NCI-H2227 (cell line): ENCODE measurements at regions not wholly inside any gene's neighbourhood (a gene's known extent, or its start where the extent isn't known, plus 50 kb on each side); places are given as distances from the start of the nearest gene placed in this dataset.

Source experiments
- DNase-seq: peaks from one replicate; lab custom pipeline; 2025; ENCODE audit not compliant: unreplicated experiment; lab: John Stamatoyannopoulos, UW

DNA sequence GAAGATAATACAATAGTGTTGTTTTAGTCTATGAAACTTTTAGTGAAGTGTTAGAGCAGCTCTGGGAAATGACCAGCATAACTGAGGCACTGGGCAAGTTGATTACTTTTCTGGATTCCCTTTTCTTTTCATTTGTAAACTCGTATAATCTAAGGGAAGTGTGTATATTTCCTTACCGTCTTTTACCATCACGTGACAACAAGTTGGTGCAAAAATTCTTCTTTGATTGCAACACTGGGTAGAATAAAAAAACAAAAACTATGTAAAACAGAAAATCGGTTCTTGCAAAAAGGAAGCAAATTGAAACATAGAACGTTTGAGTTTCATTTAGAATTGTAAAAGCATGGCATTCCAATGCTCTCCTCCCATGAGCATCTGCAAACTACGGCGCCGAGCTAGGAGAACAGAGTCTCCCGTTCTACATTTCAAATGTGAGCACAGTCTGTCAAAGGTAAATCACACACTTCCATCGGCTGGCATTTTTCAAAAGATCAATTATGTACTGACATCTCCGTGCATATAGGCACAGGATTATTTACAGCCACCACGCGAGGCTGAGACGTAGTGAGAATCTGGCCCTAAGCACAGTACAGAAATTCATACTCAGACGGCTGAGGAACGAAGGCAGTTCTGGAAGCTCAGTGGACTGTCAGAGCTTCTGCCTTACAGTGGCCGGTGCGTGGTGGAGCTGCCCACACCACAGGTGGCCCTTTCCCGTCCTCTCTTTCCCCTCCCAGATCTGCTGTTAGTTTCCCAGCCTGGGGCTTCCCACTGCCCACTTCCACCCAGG lies 314.0 kb downstream of the BMP7 start:
- DNase-seq, result no peak

DNA sequence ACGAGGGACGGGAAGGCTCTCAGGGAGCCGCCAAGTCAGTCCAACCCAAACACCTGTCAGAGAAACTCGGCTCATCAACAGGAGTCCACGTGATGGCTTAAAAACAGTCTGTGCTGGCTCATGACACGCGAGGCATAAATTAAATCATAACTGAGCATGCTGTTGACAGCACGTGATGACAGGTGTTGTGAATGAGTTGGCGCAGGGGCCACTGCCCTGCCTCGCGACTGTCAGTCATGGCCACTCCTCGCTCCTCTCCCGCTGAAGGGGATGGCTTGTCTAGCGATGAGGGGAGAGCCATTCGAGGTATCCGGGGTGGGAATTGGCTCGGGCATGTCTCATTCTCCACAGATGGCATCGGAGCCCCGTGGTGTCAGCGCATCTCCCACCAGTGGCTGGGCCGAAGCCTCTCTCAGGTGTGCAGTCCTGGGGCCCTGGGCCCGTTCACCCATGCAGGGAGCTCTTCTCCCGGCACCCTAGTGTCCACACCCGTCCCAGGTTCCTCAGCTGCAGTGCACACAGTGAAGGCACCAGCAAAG lies 313.3 kb downstream of the BMP7 start:
- no peak for DNase-seq

DNA sequence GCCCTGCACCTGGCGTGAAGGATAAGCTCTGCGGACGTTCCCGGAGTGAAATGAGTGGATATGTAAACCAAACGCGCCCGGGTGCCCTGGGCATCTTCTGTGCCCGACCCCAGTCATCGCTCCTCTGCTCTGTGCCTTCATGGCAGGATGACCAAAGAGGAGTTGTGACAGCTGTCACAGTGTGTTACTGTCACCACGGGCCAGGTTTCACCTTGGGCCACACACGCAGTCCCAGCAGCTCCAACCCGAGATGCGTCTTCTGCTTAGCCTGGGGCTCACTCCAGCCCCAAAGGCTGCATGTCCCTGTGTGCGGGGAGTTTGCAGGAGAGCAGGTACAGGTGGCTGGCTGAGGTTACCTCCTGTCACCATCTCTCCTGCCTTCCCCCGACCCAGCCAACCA lies 311.6 kb downstream of the BMP7 start:
- no peak for DNase-seq

DNA sequence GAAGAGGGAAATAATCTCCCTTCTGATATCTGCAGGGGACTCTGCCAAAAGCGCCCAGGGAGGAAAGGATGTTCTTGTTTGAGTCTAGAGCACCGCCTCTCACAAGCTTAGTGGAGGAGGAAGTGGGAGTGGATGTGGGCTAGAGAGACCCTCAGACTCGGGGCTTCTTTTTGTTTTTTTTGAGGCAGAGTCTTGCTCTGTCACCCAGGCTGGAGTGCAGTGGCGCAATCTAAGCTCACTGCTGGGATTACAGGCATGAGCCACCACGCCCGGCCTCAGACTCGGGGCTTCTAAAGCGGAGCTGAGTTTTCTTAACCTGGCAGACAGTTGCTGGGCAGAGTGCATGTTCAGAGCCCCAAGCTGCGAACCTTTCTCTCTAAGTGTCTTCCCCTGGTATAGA lies 310.8 kb downstream of the BMP7 start:
- DNase-seq, result no peak

DNA sequence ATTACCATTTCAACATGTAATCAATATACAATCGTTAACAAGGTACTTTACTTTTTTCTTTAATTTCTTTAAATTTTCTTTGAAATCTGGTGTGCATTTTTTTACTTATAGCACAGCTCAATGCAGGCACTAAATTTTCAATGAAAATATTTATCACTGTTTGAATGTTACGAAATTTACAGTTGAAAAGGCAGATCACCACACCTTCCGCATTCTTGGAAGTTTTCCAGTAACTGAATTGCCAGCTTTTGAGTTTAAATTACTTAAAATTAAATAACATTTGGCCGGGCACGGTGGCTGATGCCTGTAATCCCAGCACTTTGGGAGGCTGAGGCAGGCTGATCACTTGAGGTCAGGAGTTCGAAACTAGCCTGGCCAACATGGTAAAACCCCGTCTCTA lies 309.9 kb downstream of the BMP7 start:
- DNase-seq, result no peak

DNA sequence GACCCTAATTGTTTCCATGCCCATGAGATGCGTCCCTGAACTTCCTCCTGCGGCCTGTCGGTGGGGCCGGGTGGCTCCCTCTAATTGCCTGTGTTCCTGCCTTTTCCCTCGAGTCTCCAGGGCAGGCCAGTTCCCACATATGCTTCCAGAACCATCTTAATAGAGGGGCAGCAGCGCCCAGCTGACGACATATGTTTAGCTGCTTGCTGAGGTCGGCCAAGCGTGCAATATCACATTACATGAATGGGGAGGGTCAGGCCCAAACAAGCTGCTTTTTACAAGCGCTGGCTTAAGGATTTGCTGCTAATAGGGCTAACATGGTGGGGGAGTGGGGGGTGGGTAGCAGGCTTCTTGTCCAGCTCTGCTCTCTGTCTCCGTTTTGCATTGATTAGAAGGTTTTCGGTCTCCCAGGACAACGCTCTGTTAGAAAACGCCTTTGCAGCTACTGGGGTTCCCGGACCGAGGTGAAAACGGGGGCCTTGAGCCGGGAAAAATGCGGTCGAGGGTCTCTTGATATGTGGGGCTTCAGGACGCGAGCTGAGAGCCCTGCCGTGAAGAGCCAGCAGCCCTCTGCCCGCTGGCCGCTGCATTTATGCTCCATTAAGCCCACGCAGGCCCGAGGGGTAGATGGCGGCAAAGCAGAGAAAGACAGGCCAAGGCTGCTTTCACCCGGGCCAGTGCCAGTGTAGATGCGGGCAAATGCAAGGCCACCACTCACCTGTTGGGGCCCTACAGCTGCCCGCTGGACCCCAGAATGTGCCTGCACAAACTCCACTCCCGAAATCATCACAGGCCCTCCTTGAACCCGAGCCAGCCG lies 308.5 kb downstream of the BMP7 start:
- no peak for DNase-seq

DNA sequence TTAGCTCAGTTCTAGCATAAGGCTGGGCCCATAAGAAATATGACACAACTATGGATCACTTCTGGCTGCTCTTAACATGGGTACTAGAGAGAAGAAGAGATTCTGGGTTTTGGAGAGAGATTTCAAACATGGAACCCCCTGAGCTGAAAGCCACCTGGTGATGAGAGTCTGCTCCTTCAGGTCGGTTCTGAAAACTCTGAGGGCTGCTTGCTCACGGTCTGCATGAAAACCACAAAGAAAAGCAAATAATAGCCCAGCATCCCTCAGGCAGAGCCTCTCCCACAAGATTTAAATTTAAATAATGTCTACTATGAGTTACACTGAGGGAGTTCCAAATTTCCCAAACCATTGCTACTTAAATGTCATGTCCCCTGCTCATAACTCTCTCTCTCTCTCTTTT lies 301.5 kb downstream of the BMP7 start:
- DNase-seq, result no peak

DNA sequence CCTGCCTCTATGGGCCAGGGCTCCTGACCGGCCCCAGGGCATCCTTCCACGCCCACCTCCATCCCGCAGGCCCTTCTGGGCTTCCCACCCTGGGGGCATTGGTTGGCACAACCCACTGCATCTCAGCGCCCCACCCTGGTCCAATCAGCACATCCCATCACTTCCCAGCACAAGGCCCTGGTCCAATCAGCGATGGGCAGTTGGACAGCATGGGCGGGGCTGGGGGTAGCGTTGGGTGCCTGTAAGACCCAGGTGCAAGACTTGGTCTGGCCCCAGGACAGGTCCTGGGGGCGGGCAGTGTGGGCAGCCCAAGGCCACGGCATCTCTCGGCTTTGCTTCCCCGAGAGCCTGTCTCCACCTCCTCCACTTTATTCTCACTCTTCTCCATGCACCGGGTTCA lies 298.5 kb downstream of the BMP7 start:
- no peak for DNase-seq

DNA sequence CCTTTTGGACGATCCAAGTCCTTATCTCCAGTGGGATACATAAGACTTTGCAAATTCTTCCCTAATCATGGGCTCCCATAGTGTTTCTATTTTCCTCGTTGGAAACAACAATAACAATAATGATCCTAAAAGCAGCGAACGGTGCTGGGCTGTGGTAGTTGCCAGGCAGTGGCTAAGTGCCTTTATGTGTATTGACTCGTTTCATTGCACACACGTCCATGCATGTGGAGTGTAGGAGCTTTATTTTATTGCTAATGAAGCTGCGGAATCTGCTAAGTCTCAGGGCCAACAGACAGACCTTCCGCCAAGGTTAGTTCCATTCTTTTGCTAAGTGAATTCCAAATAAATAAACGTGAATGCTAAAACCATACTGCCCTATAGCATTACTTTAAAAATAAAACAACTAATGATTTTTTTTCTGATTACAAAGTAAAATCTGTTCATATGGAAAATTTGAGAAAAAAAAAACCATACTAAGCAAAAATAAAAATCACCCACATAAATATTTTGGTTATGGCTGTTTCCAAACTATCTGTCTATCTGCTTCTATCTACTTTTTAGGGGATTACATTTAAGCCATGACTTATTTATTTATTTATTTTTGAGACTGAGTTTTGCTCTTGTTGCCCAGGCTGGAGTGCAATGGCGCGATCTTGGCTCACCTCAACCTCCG lies 297.9 kb downstream of the BMP7 start:
- DNase-seq, result no peak

DNA sequence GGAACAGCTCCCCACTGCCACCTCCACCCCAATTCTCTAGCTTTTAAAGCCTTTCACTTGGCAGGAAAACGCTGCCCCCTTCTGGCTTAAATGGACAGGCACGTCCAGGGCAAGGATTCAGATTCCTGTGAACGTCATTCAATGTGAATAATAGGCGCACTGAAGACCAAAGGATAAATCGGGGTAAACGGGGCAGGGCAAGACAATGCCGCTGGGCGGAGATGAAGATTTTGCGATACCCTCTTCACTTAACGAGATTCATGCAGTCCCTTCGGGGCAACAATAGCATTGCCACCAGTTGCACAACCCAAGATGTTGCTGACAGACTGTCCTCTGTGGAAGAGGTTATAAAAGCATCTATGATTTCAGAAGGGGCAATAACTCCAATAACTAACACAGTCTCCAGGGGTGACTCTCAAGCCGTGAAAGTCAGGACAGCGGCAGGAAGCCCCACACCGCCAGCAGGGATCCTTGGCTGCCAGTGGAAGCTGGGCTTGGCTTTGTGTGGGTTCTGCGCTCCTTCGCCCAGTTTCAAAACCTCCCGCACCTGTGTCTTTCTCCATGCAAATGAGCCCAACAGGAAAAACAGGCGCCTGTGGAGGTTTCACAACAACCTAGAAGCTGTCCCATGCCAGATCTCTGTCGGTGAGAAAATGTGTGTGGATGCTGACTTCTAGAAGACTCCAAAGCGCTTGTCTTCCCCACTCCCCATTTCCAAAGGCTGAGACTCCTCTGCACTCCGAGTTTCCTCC lies 291.8 kb downstream of the BMP7 start:
- DNase-seq, result no peak

DNA sequence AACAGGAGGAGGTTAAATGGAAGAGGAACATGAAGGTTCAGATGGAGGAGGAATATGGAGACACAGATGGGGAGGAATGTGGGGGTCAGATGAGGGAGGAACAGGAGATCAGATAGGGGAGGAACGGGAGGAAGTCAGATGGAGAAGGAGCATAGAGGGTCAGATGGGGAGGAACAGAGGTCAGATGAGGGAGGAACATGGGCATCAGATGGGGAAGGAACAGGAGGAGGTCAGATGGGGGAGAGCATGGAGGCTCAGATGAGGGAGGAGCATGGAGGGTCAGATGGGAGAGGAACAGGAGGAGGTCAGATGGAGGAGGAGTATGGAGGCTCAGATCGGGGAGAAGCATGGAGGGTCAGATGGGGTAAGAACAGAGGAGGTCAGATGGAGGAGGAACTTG lies 290.6 kb downstream of the BMP7 start:
- no peak for DNase-seq

DNA sequence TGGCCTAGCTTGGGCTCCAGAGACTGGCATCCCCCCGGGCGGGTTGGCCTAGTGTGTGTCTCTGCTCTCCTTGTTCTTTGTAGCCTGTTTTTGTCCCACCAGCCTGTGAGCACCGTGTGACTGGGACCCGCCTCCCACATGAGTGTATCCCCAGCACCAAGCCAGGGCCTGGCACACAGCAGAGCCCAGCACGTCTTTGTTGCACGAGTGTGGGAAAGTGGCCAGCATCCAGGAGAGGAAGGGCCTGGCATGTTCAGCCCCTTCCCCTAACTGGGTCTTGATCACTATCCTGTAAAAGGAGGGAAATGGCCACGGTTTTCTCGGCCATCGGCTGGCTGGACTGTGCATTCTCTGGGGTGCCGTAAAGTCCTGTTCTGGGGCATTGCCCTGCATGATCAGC lies 290.1 kb downstream of the BMP7 start:
- DNase-seq, result no peak

DNA sequence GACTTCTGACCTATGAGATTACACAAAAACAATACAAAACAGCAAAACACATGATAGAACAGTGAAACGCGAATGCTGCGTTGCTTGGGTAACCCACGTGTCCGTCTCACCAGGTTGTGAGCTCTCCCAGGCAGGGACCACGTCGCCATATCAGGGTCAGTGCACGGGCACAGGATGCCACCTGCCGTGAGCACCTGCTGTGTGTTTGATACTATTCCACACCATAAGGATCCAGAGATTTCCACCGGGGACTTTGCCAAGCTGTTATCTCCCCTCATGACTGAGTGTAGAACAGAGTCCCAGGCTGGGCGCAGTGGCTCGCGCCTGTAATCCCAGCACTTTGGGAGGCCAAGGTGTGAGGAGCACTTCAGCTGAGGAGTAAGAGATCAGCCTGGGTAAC lies 288.0 kb downstream of the BMP7 start:
- no peak for DNase-seq

DNA sequence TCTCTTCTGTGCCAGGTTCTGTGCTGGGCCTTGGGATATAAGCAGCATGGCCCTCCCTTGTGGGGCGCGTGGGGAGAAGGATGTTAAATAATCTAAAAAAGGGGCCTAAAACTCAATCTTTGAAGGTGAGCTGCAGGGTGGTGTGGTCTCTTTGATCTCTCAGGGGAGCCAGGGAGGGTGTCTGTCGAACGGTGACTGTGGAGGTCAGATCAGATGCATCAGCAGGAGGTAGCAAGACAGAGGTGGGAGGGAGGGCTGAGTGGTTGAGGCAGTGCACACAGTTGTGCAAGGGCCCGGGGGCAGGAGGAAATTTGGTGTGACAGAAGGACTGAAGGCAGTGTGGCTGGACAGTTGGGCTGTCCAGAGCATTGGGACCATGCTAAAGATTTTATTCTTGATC lies 287.3 kb downstream of the BMP7 start:
- DNase-seq, result no peak

DNA sequence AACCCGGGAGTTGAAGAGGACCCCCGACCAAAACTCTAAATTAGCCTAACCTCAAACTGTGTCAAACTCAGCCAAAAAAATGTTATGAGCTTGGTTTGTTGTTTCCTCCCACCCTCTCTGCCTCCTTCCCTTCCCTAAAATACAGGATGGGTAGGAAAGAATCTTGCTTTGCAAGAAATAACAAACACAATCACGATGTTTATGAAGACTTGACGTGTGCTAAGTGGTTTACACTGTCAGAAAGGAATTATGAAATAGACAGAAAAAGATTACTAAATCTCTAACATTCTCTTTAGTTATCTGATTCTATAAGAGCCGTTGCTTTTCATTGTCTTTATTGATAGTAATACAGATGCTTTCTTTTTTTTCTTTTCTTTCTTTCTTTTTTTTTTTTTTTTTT lies 285.1 kb downstream of the BMP7 start:
- DNase-seq, result no peak

DNA sequence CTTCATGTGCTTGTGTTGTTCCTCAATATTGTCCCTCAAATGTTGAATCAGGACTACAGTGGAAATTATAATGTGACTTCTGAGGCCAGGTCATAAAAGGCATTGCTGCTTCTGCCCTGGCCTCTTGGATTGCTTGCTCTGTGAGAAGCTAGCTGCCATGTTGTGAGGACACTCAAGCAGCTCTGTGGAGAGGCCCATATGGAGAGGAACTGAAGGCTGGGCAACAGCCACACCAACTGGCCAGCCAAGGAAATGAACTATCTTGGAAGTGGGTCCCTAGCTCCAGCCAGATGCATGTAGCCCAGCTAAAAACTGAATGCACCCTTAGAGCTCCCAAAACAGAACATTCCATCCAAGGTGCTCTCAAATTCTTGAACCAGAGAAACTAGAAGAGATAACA lies 282.6 kb downstream of the BMP7 start:
- no peak for DNase-seq

DNA sequence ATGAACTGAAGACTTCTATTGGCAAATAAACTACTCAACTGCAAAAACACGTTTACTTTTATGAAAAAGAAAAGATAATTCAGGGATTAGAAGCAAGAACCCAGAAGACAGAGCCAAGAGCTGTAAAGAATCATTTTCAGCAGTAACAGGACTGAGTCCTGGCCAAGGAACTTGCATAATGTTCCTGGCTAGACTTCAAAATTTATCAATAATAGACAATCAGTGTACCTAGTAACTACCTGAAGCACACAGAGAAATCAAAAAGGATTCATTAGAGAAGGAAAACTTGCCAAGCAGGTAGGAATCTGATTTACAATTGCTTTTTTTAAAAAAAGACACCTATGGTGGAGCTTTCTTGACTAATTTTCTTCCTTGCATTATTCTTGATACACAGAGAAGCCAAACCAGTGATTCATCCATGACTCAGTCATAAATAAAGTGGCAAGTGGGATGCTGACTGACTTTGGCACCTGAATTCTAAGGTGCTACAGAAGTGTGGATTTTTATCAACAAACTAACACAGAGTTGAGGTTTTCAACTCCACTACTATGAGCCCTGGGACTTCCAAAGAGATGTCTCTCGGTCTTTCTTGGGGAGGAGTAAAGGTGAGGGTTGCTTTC lies 281.3 kb downstream of the BMP7 start:
- DNase-seq, result no peak

DNA sequence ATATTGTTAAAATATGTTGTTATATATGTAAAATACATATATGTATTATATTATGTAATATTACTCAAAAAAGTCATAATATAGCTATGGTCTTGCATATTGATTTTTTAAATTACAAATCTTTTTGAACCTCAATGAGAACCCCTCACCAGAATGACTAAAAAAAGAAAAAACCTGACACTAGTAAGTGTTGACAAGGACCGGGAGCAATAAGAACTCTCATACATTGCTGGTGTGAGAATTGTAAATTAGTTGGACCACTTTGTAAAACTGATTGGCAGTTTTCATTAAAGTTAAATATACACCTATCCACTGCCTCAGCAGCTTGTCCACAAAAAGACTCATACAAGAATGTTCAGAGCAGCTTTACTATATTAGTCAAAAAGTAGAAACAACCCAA lies 280.0 kb downstream of the BMP7 start:
- DNase-seq, result no peak

DNA sequence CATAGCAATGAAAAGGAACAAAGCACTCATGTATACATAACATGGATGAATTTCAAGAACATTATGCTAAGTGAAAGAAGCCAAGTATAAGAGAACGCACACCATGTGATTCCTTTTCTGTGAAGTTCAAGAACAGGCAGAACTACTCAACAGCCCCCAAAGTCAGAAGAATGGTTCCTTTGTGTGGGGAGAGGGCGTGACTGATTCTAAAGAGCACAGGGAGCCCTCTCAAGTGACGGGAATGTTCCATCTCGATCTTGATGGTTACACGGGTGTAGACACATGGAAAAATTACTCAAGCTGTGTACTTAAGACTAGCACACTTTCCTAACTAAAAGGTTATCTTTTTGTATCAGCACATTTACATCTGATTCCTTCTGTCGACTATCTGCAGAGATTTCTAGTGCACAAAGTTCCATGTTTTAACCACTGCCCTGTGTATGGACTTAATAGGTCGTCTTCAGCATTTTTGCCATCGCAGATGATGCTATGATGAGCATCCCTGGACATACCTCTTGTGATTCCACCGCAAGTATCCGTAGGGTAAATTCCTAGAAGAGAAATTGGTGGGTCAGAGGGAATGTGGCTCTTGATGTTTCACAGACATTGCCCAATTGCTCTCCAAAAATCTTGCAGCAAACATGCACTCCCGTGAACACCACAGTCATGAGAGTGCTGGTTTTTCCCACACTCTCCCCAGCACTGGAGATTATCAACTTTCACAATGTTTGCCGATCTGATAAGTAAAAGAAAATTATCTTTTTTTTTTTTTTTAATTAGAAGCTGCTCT lies 279.3 kb downstream of the BMP7 start:
- DNase-seq, result no peak

DNA sequence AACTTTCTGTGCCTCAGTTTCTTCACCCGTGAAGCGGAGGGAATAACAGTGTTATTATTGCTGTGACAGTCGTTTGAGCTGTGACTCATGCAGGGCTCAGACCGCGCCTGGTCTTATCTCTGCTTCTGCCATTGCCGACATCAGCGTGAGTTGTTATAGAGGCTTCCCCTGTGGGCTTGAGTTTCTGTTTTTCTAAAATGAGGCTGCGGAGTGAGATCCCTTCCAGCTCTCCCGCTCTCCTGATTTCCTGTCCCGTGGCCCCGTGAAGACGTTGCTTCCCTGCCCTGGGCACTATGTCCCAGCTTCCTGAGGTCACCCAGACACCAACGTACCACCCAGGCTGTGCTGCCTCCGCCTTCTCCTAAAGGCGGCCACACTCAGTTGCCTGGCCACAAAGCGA lies 278.5 kb downstream of the BMP7 start:
- DNase-seq, result no peak
